Aorta (tissue), 5 donors: ENCODE measurements at regions not wholly inside any gene's neighbourhood (a gene's known extent, or its start where the extent isn't known, plus 50 kb on each side); places are given as distances from the start of the nearest gene placed in this dataset.

Experiments used
- ATAC-seq: fragments of 200-7000 bp; cut with Tn5 transposase; one replicate; pipeline ENCODE4 v1.9.1; 2022; ENCODE audit warnings: moderate library complexity; ENCODE audit not compliant: low FRiP score
- DNase-seq, 2 donors: peaks; one replicate each; pipeline ENCODE4 v3.0.0-alpha.2; 2020
- H3K27ac ChIP-seq, 2 donors: one replicate each; pipeline ENCODE4 v1.5.1; 2013; ENCODE audit warnings: low read length in 2 of 2, mild to moderate bottlenecking in 2 of 2, moderate library complexity in 2 of 2, control low read depth in 1 of 2, inconsistent platforms in 1 of 2, low read depth in 1 of 2
- H3K27me3 ChIP-seq, 2 donors: one replicate each; pipeline ENCODE4 v1.6.1; 2013; ENCODE audit warnings: control low read depth in 1 of 2, low read length in 1 of 2, mild to moderate bottlenecking in 1 of 2, moderate library complexity in 1 of 2; ENCODE audit not compliant: insufficient read depth in 2 of 2, control insufficient read depth in 1 of 2
- H3K36me3 ChIP-seq, 2 donors: one replicate each; pipeline ENCODE4 v1.6.1; 2013; ENCODE audit warnings: control low read depth in 1 of 2, low read length in 1 of 2, mild to moderate bottlenecking in 1 of 2; ENCODE audit not compliant: insufficient read depth in 2 of 2, control insufficient read depth in 1 of 2
- H3K4me1 ChIP-seq, 2 donors: one replicate each; pipeline ENCODE4 v1.6.1; 2013; ENCODE audit warnings: low read length in 2 of 2, control low read depth in 1 of 2, mild to moderate bottlenecking in 1 of 2, moderate library complexity in 1 of 2; ENCODE audit not compliant: insufficient read depth in 2 of 2, control insufficient read depth in 1 of 2
- H3K4me3 ChIP-seq, 2 donors: one replicate each; pipeline ENCODE4 v1.5.1; 2013; ENCODE audit warnings: low read length in 2 of 2, control low read depth in 1 of 2, mild to moderate bottlenecking in 1 of 2
- H3K9me3 ChIP-seq: one replicate; pipeline ENCODE4 v1.6.1; 2013; ENCODE audit warnings: mild to moderate bottlenecking, low read length; ENCODE audit not compliant: control insufficient read depth
- WGBS, 2 donors: extraction: QIAGEN DNeasy Blood & Tissue Kit; methylation state at CpG; one replicate each; pipeline ENCODE4 v1.1.7; 2013; 5-methylcytosine and 5-hydroxymethylcytosine counted together
- intact Hi-C, 2 donors: fragments of 100-400 bp; cut with DNase I; formaldehyde crosslinking; loops; one replicate each; pipeline versions ENCODE4 v1.14.2 to v1.15.0; 2022
- donor health status: healthy with polysubstance abuse.
- donor health status: Bipolar disorder and iron deficiency.
- donor health status: DM: no; HTN: no; CAD: no.
- donor health status: DM: no; HTN: no; CAD: no.
- donor health status: DM: yes; HTN: yes; CAD: no.

- Histone ChIP-seq H3K4me1 (no peaks in the 10 kb centered on the region), H3K27me3 (no peaks in the 10 kb centered on the region), H3K4me3 (no peak overlapping the region), H3K36me3 (no peaks in the 10 kb centered on the region), H3K9me3 (no peaks in the 10 kb centered on the region), H3K27ac (no peak overlapping the region)
- no peak for DNase-seq
- WGBS, 2 donors, result 3 to 7% methylated on average over 1 of the region's 1 CpG
- ATAC-seq, result no peak
- intact Hi-C loops, result no loop called here
Measured at GRCh38 chr15:38088971-38089370, 154.5 kb downstream of the TMCO5A start.

DNA sequence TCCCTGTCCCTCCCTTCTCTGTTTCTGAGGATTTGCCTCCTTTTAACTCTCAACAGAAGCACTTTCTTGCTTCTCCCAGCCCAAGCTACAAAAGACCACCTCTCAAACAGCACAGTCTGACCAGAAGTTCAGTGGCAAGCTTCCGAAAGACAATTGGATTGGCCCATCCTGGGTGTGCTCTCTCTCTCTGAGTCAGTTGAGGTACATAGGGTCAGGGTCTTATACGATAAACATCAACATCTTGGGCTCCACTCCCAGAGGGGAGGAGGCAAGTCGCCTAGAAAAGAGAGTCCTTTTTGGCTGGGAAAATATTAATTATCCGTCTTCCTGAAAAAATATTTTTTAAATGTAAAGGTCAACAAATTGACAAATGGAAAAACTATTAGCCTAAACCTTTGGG is 155.8 kb downstream of the TMCO5A start:
- intact Hi-C loops, result no loop called here
- ATAC-seq (peak; percentile 33), DNase-seq (no peak)
- no peak overlapping the region for H3K27ac ChIP-seq
- no peaks in the 10 kb centered on the region for H3K27me3 ChIP-seq
- H3K9me3 ChIP-seq, result no peaks in the 10 kb centered on the region
- H3K4me3 ChIP-seq, result no peak overlapping the region
- H3K36me3 ChIP-seq, result no peaks in the 10 kb centered on the region
- WGBS, 2 donors, result 72 to 82% methylated on average over 4 of the region's 4 CpGs
- H3K4me1 ChIP-seq, result no peaks in the 10 kb centered on the region

DNA sequence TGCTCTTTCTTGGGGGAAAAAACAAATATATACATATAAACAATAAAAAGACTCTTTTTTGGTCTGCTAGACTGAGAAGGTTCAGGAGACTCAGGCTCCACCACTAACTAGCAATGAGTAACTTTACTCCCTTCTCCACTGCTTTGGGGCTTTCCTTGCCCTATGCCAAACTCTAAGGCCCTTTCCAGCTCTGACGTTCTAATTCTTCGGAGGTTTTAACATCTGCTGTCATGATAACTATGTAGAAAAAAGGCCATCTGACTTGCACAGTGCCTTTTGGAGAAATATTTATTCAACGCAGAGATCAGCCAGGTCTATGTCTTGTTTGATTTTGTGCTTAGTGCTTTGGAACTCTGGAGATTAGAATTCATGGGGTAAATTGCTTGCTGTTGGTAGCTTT is 156.2 kb downstream of the TMCO5A start:
- Histone ChIP-seq H3K36me3 (no peaks in the 10 kb centered on the region), H3K9me3 (no peaks in the 10 kb centered on the region), H3K4me1 (no peaks in the 10 kb centered on the region), H3K27ac (no peak overlapping the region), H3K4me3 (no peak overlapping the region), H3K27me3 (no peaks in the 10 kb centered on the region)
- intact Hi-C loops, result no loop called here
- 29 to 49% methylated on average over 3 of the region's 3 CpGs for WGBS, 2 donors
- no peak for DNase-seq
- ATAC-seq, result no peak

DNA sequence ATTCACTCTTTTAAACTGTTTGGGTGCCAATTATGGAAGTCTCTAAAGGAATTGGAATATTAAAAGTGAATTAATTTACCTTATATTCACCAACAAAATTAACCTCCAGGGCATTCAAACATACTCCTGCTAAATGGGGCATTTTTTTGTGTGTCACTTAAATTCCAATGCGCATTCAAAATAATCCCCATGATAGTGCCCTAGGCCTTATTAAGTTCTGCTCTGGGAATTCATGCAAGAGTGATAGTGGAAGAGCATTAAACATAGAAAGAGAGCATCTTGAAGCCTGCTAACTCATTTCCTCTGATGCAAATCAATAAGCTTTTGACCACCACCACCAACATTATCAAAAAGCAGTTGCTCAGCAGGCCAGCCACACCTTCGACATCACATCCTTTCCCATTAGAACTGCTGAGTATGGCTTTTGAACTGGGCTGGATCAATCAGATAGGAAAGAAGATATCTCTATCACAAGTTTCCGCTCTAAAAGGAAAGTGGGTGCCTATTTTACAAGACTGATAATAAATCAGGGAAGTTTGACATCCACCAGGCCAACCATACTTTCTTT is 156.7 kb downstream of the TMCO5A start:
- no peak for DNase-seq
- intact Hi-C loops, result no loop called here
- ATAC-seq, result no peak
- H3K9me3 ChIP-seq, result no peaks in the 10 kb centered on the region
- 97 to 98% methylated on average over 3 of the region's 3 CpGs for WGBS, 2 donors
- no peaks in the 10 kb centered on the region for H3K4me1 ChIP-seq
- H3K4me3 ChIP-seq, result no peak overlapping the region
- H3K27me3 ChIP-seq, result no peaks in the 10 kb centered on the region
- no peaks in the 10 kb centered on the region for H3K36me3 ChIP-seq
- no peak overlapping the region for H3K27ac ChIP-seq

- H3K4me1 ChIP-seq, result no peaks in the 10 kb centered on the region
- H3K27ac ChIP-seq, result no peak overlapping the region
- DNase-seq (no peak), ATAC-seq (no peak)
- H3K36me3 ChIP-seq, result no peaks in the 10 kb centered on the region
- no peaks in the 10 kb centered on the region for H3K9me3 ChIP-seq
- H3K27me3 ChIP-seq, result no peaks in the 10 kb centered on the region
- intact Hi-C loops, result no loop called here
- no peak overlapping the region for H3K4me3 ChIP-seq
- WGBS, 2 donors, result 86 to 90% methylated on average over 7 of the region's 7 CpGs
Measured at GRCh38 chr15:38093931-38094330, 158.7 kb upstream of the SPRED1 start.

- WGBS, 2 donors, result 95 to 99% methylated on average over 1 of the region's 1 CpG
- DNase-seq, result no peak
- Histone ChIP-seq H3K36me3 (no peaks in the 10 kb centered on the region), H3K27me3 (no peaks in the 10 kb centered on the region), H3K4me3 (no peak overlapping the region), H3K9me3 (no peaks in the 10 kb centered on the region), H3K4me1 (no peaks in the 10 kb centered on the region), H3K27ac (no peak overlapping the region)
- intact Hi-C loops, result no loop called here
- no peak for ATAC-seq
Measured at GRCh38 chr15:38102972-38103371, 149.7 kb upstream of the SPRED1 start.

DNA sequence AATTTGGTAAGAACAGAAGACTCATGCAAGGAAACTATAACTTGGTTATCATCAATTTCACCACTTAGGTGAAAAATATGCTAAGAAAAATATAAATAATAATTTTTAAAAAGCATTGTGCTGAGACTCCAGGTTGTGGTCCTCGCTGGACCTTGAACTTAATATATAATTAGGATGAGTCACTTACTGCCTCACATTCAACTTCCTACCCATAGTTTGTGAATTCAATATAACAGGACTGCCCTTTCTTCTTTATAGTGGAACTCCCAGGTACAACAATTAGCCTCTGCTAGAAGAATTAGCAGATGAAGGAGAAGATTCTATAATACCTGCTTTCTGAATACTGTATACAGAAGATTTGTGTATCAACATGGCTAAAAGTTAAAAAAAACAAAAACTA is 149.1 kb upstream of the SPRED1 start:
- H3K27ac ChIP-seq, result no peak overlapping the region
- H3K9me3 ChIP-seq, result no peaks in the 10 kb centered on the region
- WGBS, 2 donors, result 83 to 93% methylated on average over 1 of the region's 1 CpG
- no peak for DNase-seq
- H3K27me3 ChIP-seq, result no peaks in the 10 kb centered on the region
- H3K4me1 ChIP-seq, result no peaks in the 10 kb centered on the region
- intact Hi-C loops, result no loop called here
- ATAC-seq, result no peak
- no peaks in the 10 kb centered on the region for H3K36me3 ChIP-seq
- H3K4me3 ChIP-seq, result no peak overlapping the region

- WGBS, 2 donors, result 39 to 44% methylated on average over 1 of the region's 1 CpG
- no peaks in the 10 kb centered on the region for H3K36me3 ChIP-seq
- no peak for ATAC-seq
Measured at GRCh38 chr15:38111070-38111469, 141.6 kb upstream of the SPRED1 start.

DNA sequence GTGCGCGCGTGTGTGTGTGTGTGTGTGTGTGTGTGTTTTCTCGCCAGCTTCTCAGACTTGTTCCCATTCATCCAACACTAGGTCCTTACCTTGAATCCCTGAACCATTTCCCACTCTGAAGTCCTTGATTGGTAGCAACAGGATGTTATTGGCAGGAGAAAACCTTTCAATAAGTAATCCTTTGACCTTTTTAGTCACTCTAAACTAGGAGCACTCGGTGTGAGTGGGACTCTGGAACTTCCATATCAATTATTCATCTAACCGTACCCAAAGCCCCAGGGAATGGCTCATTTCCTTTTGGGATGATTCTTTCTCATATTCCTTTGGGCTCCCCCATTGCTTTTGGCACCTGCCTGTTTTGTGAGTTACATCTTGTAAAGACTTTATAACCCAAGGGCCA is 140.2 kb upstream of the SPRED1 start:
- H3K36me3 ChIP-seq, result no peaks in the 10 kb centered on the region
- peaks cover 0 to 2% of the 10 kb centered on the region in 2 donors for H3K4me1 ChIP-seq
- ATAC-seq (no peak), DNase-seq (no peak)
- WGBS, 2 donors, result 85 to 87% methylated on average over 6 of the region's 6 CpGs
- no peak overlapping the region for H3K27ac ChIP-seq
- no peak overlapping the region for H3K4me3 ChIP-seq
- no peaks in the 10 kb centered on the region for H3K9me3 ChIP-seq
- intact Hi-C loops, result no loop called here
- H3K27me3 ChIP-seq, result no peaks in the 10 kb centered on the region

More at GRCh38 chr15:38111070-38111469, 141.6 kb upstream of the SPRED1 start:
- no peak for DNase-seq
- intact Hi-C loops, result no loop called here
- no peaks in the 10 kb centered on the region for H3K27me3 ChIP-seq
- peaks cover 0 to 2% of the 10 kb centered on the region in 2 donors for H3K4me1 ChIP-seq
- no peak overlapping the region for H3K27ac ChIP-seq
- H3K9me3 ChIP-seq, result no peaks in the 10 kb centered on the region
- no peak overlapping the region for H3K4me3 ChIP-seq
